ENCODE measurements at regions not wholly inside any gene's neighbourhood (a gene's known extent, or its start where the extent isn't known, plus 50 kb on each side); places are given as distances from the start of the nearest gene placed in this dataset.

- no peak for TF ChIP-seq POLR2A (IDR thresholded peaks at IDR 0.05)
- TF ChIP-seq CTCF (IDR thresholded peaks at IDR 0.05): no peak
- no peaks in the 10 kb centered on the region for H3K27me3 ChIP-seq
- H3K4me1 ChIP-seq: no peaks in the 10 kb centered on the region
- H3K27ac ChIP-seq: no peak overlapping the region
- H3K36me3 ChIP-seq: no peaks in the 10 kb centered on the region
- intact Hi-C loops (cut with DNase I): no loop called here
- DNase-seq: no peak
- WGBS, 2 donors: 59 to 80% methylated on average over 3 of the region's 3 CpGs
- no peak overlapping the region for H3K4me3 ChIP-seq
- no peaks in the 10 kb centered on the region for H3K9me3 ChIP-seq
Observed at GRCh38 chr12:59186451-59186850, 266.1 kb upstream of the LRIG3 start.

- intact Hi-C loops (cut with DNase I): no loop called here
- no peak for TF ChIP-seq CTCF (IDR thresholded peaks at IDR 0.05)
- no peak for TF ChIP-seq POLR2A (IDR thresholded peaks at IDR 0.05)
- Histone ChIP-seq H3K4me3 (no peak overlapping the region), H3K4me1 (no peaks in the 10 kb centered on the region), H3K36me3 (no peaks in the 10 kb centered on the region), H3K27ac (no peak overlapping the region), H3K27me3 (no peaks in the 10 kb centered on the region), H3K9me3 (no peaks in the 10 kb centered on the region)
- no peak for DNase-seq
- 59 to 73% methylated on average over 4 of the region's 4 CpGs for WGBS, 2 donors
Observed at GRCh38 chr12:59185295-59185694, 265.0 kb upstream of the LRIG3 start.

- intact Hi-C loops (cut with DNase I): no loop called here
- no peak overlapping the region for H3K4me3 ChIP-seq
- no peaks in the 10 kb centered on the region for H3K36me3 ChIP-seq
- TF ChIP-seq POLR2A (IDR thresholded peaks at IDR 0.05) (no peak), CTCF (IDR thresholded peaks at IDR 0.05) (no peak)
- H3K27me3 ChIP-seq: no peaks in the 10 kb centered on the region
- DNase-seq: no peak
- H3K9me3 ChIP-seq: no peaks in the 10 kb centered on the region
- WGBS, 2 donors: 62 to 90% methylated on average over 2 to 3 of the region's 3 CpGs
- no peaks in the 10 kb centered on the region for H3K4me1 ChIP-seq
- H3K27ac ChIP-seq: no peak overlapping the region
Observed at GRCh38 chr12:59182658-59183455, 262.6 kb upstream of the LRIG3 start.

DNA sequence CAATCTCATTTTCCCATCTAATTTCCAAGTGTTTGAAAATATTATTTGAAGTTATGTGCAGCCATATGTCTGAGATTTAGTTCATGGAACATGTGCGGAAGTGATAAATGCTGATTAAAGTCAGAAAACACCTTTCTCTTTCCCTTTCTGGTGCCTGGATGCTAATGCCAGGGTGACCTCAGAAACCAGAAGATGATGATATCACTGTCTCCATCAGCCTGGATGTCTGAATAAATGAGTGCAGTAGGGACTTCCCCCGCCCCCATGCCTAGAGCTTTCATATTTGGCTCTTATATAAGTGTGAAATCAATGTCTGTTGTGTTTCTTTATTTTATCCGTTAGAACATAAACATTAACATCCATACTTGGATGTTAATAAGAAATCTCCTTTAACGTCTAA lies 261.9 kb upstream of the LRIG3 start:
- H3K27ac ChIP-seq: no peak overlapping the region
- TF ChIP-seq POLR2A (IDR thresholded peaks at IDR 0.05) (no peak), CTCF (IDR thresholded peaks at IDR 0.05) (no peak)
- no peaks in the 10 kb centered on the region for H3K9me3 ChIP-seq
- intact Hi-C loops (cut with DNase I): no loop called here
- H3K4me1 ChIP-seq: no peaks in the 10 kb centered on the region
- H3K4me3 ChIP-seq: no peak overlapping the region
- H3K36me3 ChIP-seq: no peaks in the 10 kb centered on the region
- 54% methylated on average over 4 of the region's 4 CpGs for WGBS, 2 donors
- no peaks in the 10 kb centered on the region for H3K27me3 ChIP-seq
- DNase-seq: no peak

- intact Hi-C loops (cut with DNase I): no loop called here
- WGBS, 2 donors: 30 to 60% methylated on average over 2 of the region's 2 CpGs
- no peaks in the 10 kb centered on the region for H3K27me3 ChIP-seq
- no peak for DNase-seq
- H3K36me3 ChIP-seq: no peaks in the 10 kb centered on the region
- no peak overlapping the region for H3K27ac ChIP-seq
- TF ChIP-seq POLR2A (IDR thresholded peaks at IDR 0.05): no peak
- TF ChIP-seq CTCF (IDR thresholded peaks at IDR 0.05): no peak
- H3K4me1 ChIP-seq: no peaks in the 10 kb centered on the region
- H3K4me3 ChIP-seq: no peak overlapping the region
- no peaks in the 10 kb centered on the region for H3K9me3 ChIP-seq
Observed at GRCh38 chr12:59181196-59181777, 261.0 kb upstream of the LRIG3 start.

Data from esophagus squamous epithelium (tissue), 5 donors.